Neural progenitor cell (in vitro differentiated cells): ENCODE measurements at regions not wholly inside any gene's neighbourhood (a gene's known extent, or its start where the extent isn't known, plus 50 kb on each side); places are given as distances from the start of the nearest gene placed in this dataset.

ENCODE experiments used
- DNase-seq: peaks from one replicate; pipeline ENCODE4 v3.0.0-alpha.2; 2016; ENCODE audit warnings: low spot score
- H2AFZ ChIP-seq: fragments of 200-600 bp; sonication (generic); replicated peaks from 2 replicates; pipeline ENCODE4 v1.6.1; 2016; ENCODE audit warnings: antibody characterized with exemption
- H3F3A ChIP-seq: fragments of 200-600 bp; sonication (generic); 2 replicates; pipeline ENCODE4 v1.6.1; 2016; ENCODE audit warnings: antibody characterized with exemption, low read depth
- H3K27ac ChIP-seq: fragments of 200-600 bp; sonication (generic); 2 replicates; pipeline ENCODE4 v1.5.1; 2016; ENCODE audit warnings: mild to moderate bottlenecking
- H3K27me3 ChIP-seq: fragments of 200-600 bp; sonication (generic); 2 replicates; pipeline ENCODE4 v1.6.1; 2016; ENCODE audit warnings: mild to moderate bottlenecking, moderate library complexity
- H3K36me3 ChIP-seq: fragments of 200-600 bp; sonication (generic); 2 replicates; pipeline ENCODE4 v1.5.1; 2016
- H3K4me1 ChIP-seq: fragments of 200-600 bp; sonication (generic); 2 replicates; pipeline ENCODE4 v1.6.1; 2016; ENCODE audit warnings: mixed run types
- H3K4me2 ChIP-seq: fragments of 200-600 bp; sonication (generic); 2 replicates; pipeline ENCODE4 v1.6.1; 2016
- H3K4me3 ChIP-seq: fragments of 200-600 bp; sonication (generic); 2 replicates; pipeline ENCODE4 v1.5.1; 2016
- H3K79me2 ChIP-seq: fragments of 200-600 bp; sonication (generic); 2 replicates; pipeline ENCODE4 v1.6.1; 2016; ENCODE audit warnings: low read depth
- H3K9ac ChIP-seq: fragments of 200-600 bp; sonication (generic); 2 replicates; pipeline ENCODE4 v1.6.1; 2016
- H3K9me3 ChIP-seq: fragments of 200-600 bp; sonication (generic); 2 replicates; pipeline ENCODE4 v1.5.1; 2016; ENCODE audit warnings: low read depth
- H4K20me1 ChIP-seq: fragments of 200-600 bp; sonication (generic); 2 replicates; pipeline ENCODE4 v1.6.1; 2016; ENCODE audit warnings: low read depth
- H3K27ac Mint-ChIP-seq: 3 replicates; pipeline ENCODE4 v1.8.0; 2021; ENCODE audit warnings: mixed read lengths
- H3K27me3 Mint-ChIP-seq: 2 replicates; pipeline ENCODE4 v1.8.0; 2022; ENCODE audit warnings: low read depth, mild to moderate bottlenecking, inconsistent platforms, moderate library complexity, mixed read lengths; ENCODE audit not compliant: insufficient read depth
- H3K36me3 Mint-ChIP-seq: 3 replicates; pipeline ENCODE4 v1.8.0; 2021; ENCODE audit warnings: mixed read lengths
- H3K4me1 Mint-ChIP-seq: 3 replicates; pipeline ENCODE4 v1.8.0; 2021; ENCODE audit warnings: mixed read lengths
- H3K4me3 Mint-ChIP-seq: 3 replicates; pipeline ENCODE4 v1.8.0; 2021; ENCODE audit warnings: mild to moderate bottlenecking, moderate library complexity, mixed read lengths
- H3K9me3 Mint-ChIP-seq: 3 replicates; pipeline ENCODE4 v1.8.0; 2020; ENCODE audit warnings: mixed read lengths
- EZH2 ChIP-seq: fragments of 200-600 bp; sonication (generic); IDR thresholded peaks from 2 replicates; pipeline ENCODE4 v1.6.1; 2017; ENCODE audit warnings: antibody characterized with exemption, mild to moderate bottlenecking, moderate library complexity
- EZH2phosphoT487 ChIP-seq: fragments of 200-600 bp; sonication (generic); IDR thresholded peaks from 2 replicates; pipeline ENCODE4 v1.6.1; 2017; ENCODE audit warnings: antibody characterized with exemption
- TF ChIP-seq, protein P1 (sequence below): fragments of 200-600 bp; sonication (generic); IDR thresholded peaks from 2 replicates; pipeline ENCODE4 v1.5.1; 2017; ENCODE audit warnings: antibody characterized with exemption, mild to moderate bottlenecking

DNA sequence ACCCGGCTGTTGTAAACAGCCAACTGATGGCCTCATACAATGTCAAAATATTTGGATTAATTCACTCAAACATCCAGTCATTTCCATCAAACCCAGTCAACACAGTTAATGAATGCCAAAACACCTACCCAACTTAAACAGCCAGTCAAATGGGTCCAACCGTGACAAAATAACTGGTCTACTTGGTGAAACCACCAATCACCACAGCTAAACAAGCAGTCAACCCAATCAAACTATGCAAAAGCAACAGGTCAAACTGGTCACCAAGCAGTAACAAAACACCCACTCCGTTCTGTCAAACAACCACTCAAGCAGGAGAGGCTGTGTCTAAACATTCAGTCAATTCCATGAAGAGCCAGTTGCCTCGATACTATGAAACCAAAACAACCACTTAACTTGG, 119.2 kb downstream of the FOXD2 start:
- no peaks in the 10 kb centered on the region for H3K79me2 ChIP-seq
- no peak for TF ChIP-seq EZH2
- no peak for TF ChIP-seq EZH2phosphoT487
- TF ChIP-seq, protein P1, sequence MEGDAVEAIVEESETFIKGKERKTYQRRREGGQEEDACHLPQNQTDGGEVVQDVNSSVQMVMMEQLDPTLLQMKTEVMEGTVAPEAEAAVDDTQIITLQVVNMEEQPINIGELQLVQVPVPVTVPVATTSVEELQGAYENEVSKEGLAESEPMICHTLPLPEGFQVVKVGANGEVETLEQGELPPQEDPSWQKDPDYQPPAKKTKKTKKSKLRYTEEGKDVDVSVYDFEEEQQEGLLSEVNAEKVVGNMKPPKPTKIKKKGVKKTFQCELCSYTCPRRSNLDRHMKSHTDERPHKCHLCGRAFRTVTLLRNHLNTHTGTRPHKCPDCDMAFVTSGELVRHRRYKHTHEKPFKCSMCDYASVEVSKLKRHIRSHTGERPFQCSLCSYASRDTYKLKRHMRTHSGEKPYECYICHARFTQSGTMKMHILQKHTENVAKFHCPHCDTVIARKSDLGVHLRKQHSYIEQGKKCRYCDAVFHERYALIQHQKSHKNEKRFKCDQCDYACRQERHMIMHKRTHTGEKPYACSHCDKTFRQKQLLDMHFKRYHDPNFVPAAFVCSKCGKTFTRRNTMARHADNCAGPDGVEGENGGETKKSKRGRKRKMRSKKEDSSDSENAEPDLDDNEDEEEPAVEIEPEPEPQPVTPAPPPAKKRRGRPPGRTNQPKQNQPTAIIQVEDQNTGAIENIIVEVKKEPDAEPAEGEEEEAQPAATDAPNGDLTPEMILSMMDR: no peak
- H4K20me1 ChIP-seq: no peaks in the 10 kb centered on the region
- no peaks in the 10 kb centered on the region for H3K36me3 Mint-ChIP-seq
- H3K4me2 ChIP-seq: no peak overlapping the region
- H2AFZ ChIP-seq: no peak overlapping the region
- H3K27ac Mint-ChIP-seq: no peak overlapping the region
- no peak overlapping the region for H3K27ac ChIP-seq
- H3K27me3 Mint-ChIP-seq: peaks cover 9% of the 10 kb centered on the region
- H3K9ac ChIP-seq: no peak overlapping the region
- no peaks in the 10 kb centered on the region for H3K4me1 ChIP-seq
- no peak overlapping the region for H3K4me3 ChIP-seq
- H3F3A ChIP-seq: no peaks in the 10 kb centered on the region
- no peak for DNase-seq
- no peak overlapping the region for H3K4me3 Mint-ChIP-seq
- H3K27me3 ChIP-seq: no peaks in the 10 kb centered on the region
- no peaks in the 10 kb centered on the region for H3K9me3 ChIP-seq
- no peaks in the 10 kb centered on the region for H3K9me3 Mint-ChIP-seq
- H3K36me3 ChIP-seq: no peaks in the 10 kb centered on the region
- H3K4me1 Mint-ChIP-seq: no peaks in the 10 kb centered on the region

DNA sequence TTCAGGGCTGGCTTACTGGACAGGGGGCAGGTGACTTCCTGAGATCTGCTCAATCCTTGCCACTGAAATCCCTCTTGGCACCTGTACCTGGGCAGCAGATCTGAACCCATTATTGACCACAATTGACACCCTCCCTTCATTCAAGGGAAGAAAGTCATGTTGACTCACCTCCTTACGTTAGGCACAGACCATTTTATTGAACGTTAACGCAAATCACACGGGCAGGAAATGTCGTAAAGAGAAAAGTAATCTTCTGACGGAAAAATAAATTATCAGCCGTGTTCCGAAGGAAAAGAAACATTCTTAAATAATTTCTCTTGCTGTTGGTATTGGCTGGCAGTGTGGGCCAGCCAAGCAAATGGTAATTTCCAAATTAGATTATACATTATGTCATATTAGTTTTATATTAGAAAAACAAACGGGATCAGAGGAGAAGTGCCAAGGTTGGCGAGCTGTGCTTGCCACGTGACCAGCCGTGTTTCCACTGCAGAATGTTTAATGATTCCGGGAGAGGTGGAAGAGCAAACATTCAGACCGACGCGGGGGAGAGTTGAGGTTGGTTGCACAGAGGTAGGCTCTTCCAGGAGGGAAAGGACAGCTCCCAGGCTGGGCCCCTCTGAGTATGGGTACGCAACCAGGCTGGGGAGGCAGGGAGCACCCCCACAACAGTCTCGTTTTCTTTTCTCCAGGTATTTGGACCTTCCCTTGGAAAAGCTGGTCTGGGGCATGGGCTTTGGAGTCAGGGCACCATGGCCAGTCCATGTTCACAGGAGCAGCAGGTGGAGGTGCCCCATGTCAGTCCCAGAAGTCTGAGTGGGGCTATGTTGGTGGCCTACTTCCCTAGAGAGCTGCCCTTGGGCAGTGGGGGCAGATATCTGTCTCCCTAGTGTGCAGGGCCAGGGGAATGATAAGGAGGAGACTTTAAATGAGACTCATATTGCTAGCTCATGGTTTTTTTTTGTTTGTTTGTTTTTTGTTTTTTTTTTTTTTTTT, 121.1 kb downstream of the FOXD2 start:
- H3K4me1 Mint-ChIP-seq: peaks cover under 1% of the 10 kb centered on the region
- TF ChIP-seq, protein P1: no peak
- no peak for TF ChIP-seq EZH2phosphoT487
- TF ChIP-seq EZH2: no peak
- H4K20me1 ChIP-seq: no peaks in the 10 kb centered on the region
- H3K79me2 ChIP-seq: no peaks in the 10 kb centered on the region
- H3K4me3 Mint-ChIP-seq: no peak overlapping the region
- H3K36me3 Mint-ChIP-seq: no peaks in the 10 kb centered on the region
- H3K4me1 ChIP-seq: no peaks in the 10 kb centered on the region
- no peak overlapping the region for H2AFZ ChIP-seq
- H3K27me3 Mint-ChIP-seq: peaks cover 8% of the 10 kb centered on the region
- H3K9me3 Mint-ChIP-seq: no peaks in the 10 kb centered on the region
- no peaks in the 10 kb centered on the region for H3K36me3 ChIP-seq
- H3K9ac ChIP-seq: no peak overlapping the region
- H3K27me3 ChIP-seq: no peaks in the 10 kb centered on the region
- no peak overlapping the region for H3K27ac Mint-ChIP-seq
- H3K4me2 ChIP-seq: no peak overlapping the region
- no peak overlapping the region for H3K4me3 ChIP-seq
- DNase-seq: no peak
- no peaks in the 10 kb centered on the region for H3K9me3 ChIP-seq
- H3F3A ChIP-seq: no peaks in the 10 kb centered on the region
- H3K27ac ChIP-seq: no peak overlapping the region

DNA sequence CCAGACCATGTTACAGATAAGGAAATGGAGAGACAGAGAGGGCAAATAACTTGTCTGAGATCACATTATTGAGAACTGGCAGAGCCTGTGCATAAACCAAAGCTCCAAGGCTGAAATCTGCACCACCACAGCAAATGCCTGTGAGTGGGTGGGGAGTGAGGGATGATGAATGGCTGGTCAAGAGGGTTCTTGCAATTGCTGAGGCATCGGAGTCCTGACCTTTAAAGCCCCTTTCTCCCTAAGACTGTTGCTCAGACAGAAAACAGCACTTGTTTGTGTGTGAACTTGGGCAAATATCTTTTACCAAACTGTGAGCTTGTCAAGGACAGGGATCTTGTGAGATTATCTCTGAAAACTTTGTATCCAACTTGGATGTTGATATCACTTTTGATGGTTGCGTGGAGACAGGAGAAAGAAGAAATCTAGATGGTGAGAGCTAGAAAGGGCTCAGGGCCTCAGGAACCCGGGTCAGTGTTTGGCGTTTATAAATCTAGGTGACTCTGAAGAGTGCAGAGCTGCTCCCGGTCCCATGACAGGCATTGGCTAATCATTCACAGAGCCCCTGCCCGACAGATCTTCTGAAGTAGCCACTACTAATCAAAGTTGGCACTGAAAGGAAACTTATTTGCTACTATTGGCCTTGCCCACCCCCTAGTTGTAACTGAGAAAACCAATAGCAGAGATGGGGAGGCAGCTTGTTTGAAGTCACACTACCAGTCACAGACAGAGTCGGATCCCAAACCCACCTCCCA, 122.3 kb downstream of the FOXD2 start:
- no peak for TF ChIP-seq EZH2phosphoT487
- TF ChIP-seq, protein P1: no peak
- TF ChIP-seq EZH2: no peak
- no peaks in the 10 kb centered on the region for H3F3A ChIP-seq
- no peak overlapping the region for H3K9ac ChIP-seq
- H3K27me3 ChIP-seq: no peaks in the 10 kb centered on the region
- H3K9me3 ChIP-seq: no peaks in the 10 kb centered on the region
- H3K4me1 Mint-ChIP-seq: peaks cover 7% of the 10 kb centered on the region
- no peak overlapping the region for H3K4me3 ChIP-seq
- no peak overlapping the region for H3K4me2 ChIP-seq
- H3K36me3 ChIP-seq: no peaks in the 10 kb centered on the region
- H3K27me3 Mint-ChIP-seq: peaks cover 9% of the 10 kb centered on the region
- H2AFZ ChIP-seq: no peak overlapping the region
- no peak for DNase-seq
- H3K36me3 Mint-ChIP-seq: no peaks in the 10 kb centered on the region
- no peak overlapping the region for H3K27ac Mint-ChIP-seq
- no peak overlapping the region for H3K27ac ChIP-seq
- no peak overlapping the region for H3K4me3 Mint-ChIP-seq
- H3K9me3 Mint-ChIP-seq: no peaks in the 10 kb centered on the region
- H3K79me2 ChIP-seq: no peaks in the 10 kb centered on the region
- H4K20me1 ChIP-seq: no peaks in the 10 kb centered on the region
- H3K4me1 ChIP-seq: peaks cover 6% of the 10 kb centered on the region
